Inferior parietal cortex (tissue), 1 donor: ENCODE measurements at regions not wholly inside any gene's neighbourhood (a gene's known extent, or its start where the extent isn't known, plus 50 kb on each side); places are given as distances from the start of the nearest gene placed in this dataset.
"Not testable (repeated sequence)": the region's sequence is repeated elsewhere in the genome, so short reads cannot be mapped to it uniquely, and the experiment has no call there.

Source experiments
- DNase-seq: peaks from one replicate; pipeline ENCODE4 v3.0.0-alpha.2; 2016; ENCODE audit errors: extremely low spot score

- no peak for DNase-seq
Measured at GRCh38 chr20:52049001-52049731, 142.4 kb downstream of the ZFP64 start.

DNA sequence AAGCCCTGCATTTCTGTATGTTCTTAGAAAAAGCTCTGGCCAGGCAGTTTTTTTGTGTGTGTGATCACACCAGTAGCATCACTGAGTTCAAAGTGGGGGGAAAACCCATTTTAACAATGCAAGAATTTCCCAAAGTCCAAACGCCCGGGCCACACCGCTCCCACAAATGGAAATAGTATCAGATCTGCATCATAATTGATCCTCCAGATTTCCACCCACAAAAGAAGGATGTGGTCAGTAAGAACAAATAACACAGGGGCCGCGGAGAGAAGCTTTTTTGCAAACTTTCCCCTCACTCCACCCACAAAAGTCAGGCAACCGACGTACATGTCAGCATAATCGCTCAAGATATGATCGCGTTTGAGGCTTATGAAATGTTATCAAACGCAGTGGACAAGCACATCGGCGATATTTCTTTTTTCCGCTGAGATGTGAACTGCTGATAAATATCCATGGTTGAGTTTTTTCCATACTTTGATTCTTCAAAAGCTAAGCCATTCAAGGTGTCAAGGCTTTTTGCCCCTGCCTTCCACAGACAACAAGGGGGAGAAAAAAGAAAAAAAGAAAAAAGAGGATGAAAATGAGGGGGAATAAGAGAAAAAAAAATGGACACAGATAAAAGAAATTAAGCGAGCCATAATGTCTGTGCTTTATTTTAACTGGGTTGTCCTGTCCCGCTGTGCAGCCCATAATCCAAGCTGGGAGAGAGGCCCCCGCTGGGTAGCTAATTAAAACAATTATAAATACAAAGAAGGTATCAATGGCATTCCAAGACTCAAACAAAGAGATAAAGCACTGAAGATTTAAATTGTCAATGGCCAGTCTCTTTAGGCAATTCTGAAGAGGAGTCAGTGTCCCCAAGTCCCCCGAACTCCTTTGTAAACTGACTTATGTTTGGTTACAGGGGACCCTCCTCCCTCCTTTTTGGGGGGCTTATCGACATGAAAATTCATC lies 143.5 kb downstream of the ZFP64 start:
- no peak for DNase-seq

- no peak for DNase-seq
Measured at GRCh38 chr20:52041966-52042365, 149.6 kb downstream of the ZFP64 start.

- no peak for DNase-seq
Measured at GRCh38 chr20:52039790-52040189, 151.8 kb downstream of the ZFP64 start.

GRCh38 chr20:52038632-52039031 lies 152.9 kb downstream of the ZFP64 start:
- DNase-seq = not testable (repeated sequence)

DNA sequence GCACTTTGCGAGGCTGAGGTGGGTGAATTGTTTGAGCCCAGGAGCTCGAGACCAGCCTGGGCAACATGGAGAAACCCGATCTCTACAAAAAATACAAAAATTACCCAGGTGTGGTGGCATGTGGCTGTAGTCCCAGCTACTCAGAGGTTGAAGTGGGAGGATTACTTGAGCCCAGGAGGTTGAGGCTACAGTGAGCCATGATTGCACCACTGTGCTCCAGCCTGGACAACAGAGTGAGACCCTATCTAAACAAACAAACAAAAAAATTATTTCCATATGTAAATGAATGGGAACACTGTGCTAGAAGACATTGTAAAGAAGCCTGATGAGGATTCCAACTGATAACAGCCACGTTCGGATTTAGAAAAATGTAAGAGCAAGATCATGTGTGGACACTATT lies 154.2 kb downstream of the ZFP64 start:
- no peak for DNase-seq

DNA sequence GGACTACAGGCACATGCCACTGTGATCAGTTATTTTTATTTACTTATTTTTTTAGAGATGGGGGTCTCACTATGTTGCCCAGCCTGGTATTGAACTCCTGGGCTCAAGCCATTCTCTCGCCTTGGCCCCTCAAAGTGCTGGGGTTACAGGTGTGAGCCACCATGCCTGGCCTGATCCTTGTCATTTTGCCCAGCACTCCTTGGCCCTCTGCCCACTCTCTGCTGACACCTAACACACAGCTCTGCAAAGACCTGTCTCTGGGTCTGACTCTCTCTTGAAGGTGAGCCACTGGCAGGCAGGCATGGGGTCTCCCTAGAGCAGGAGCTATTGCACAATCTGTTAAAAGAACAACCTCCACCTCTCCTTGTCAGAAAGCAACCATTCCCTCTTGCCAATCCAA lies 155.6 kb downstream of the ZFP64 start:
- DNase-seq = no peak

- no peak for DNase-seq
Measured at GRCh38 chr20:52035498-52035897, 156.1 kb downstream of the ZFP64 start.

DNA sequence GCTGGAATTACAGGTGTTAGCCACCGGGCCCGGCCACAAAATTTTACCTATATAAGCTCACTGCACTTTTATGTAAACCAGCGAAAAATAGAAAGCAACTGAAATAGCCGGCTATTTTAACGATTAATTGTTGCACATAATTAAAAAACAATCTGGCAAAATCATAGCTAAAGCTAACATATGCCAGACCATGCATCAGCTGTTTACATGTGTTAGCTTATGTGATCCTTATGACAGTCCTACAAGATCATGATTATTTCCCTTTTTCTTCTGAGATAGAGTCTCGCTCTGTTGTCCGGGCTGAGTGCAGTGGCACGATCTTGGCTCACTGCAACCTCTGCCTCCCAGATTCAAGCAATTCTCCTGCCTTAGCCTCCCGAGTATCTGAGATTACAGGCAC lies 157.0 kb downstream of the ZFP64 start:
- DNase-seq = no peak

- no peak for DNase-seq
Measured at GRCh38 chr20:52033313-52033712, 158.3 kb downstream of the ZFP64 start.

GRCh38 chr20:52032304-52032683 lies 159.3 kb downstream of the ZFP64 start:
- not testable (repeated sequence) for DNase-seq

- no peak for DNase-seq
Measured at GRCh38 chr20:52031563-52032303, 159.8 kb downstream of the ZFP64 start.

- no peak for DNase-seq
Measured at GRCh38 chr20:52031206-52031562, 160.4 kb downstream of the ZFP64 start.

GRCh38 chr20:52029129-52029528 lies 162.4 kb downstream of the ZFP64 start:
- DNase-seq = not testable (repeated sequence)

DNA sequence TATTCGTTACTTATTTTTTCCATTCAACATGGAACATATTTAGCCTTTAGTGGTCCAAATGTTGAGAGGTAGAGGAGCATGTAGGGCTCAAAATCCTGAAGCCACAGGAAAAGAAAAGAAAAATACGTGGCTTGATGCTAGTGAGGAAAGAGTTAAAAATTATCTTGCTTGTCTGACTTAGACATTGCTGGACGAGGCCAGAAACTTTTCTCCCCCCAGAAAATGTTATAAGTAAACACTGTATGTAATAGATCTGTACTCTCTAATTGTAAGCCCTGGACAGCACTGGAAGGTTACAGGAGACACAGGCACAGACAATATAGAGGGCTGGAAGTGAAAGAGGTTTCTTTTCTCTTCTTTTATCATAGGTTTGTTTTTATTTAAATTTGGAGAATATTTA lies 165.6 kb downstream of the ZFP64 start:
- DNase-seq = no peak

GRCh38 chr20:52019313-52019712 lies 172.3 kb downstream of the ZFP64 start:
- DNase-seq = no peak

DNA sequence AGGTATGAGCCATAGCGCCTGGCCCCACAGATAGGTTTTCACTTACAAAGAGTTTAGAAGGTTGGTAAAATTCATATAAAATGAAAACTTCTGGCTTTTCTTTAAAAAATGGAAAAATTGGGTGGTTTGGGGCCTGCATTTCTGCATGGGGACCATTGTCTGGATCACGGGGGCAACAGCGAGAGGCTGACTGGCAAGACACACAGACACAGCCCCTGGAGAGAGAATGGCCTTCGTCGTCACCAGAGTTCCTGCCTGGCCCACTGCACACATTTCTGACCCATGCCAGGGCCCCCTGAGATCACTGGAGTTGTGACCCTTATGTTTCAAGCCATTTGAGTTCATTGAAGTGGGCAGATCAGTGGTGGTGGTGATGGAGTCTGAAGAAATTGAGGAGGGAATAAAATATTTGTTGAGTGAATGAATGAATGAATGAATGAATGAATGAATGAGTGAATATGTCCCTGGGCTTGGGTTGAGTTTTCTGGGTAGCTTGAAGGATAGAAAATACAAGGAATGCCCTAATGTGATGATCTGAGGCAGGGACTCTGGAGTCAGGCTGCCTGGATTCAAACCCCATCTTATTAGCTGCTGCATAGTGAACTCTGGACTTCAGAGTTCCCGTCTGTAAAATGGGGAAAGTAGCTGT lies 173.8 kb downstream of the ZFP64 start:
- no peak for DNase-seq

- DNase-seq = no peak
Measured at GRCh38 chr20:52016022-52016421, 175.6 kb downstream of the ZFP64 start.

GRCh38 chr20:52015155-52015554 lies 176.4 kb downstream of the ZFP64 start:
- no peak for DNase-seq

- no peak for DNase-seq
Measured at GRCh38 chr20:52012079-52012478, 179.5 kb downstream of the ZFP64 start.

DNA sequence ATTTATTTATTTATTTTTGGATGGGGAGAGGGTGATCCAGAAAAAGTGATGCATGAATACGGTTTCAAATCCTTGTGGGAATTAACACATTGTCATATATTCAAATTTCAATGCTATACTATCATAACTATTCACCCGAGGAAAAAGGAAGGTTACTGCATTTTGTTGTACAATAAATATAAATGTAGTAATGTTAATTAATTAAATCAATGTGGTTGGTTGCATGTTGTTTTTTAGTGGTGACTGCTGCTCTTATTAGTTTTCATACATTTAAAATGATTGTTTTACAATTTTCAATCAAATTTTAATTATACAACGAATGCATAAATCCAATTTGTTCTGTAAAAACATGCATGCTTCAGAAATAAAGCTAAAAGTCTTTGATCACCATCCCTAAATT lies 180.5 kb downstream of the ZFP64 start:
- DNase-seq = no peak

DNA sequence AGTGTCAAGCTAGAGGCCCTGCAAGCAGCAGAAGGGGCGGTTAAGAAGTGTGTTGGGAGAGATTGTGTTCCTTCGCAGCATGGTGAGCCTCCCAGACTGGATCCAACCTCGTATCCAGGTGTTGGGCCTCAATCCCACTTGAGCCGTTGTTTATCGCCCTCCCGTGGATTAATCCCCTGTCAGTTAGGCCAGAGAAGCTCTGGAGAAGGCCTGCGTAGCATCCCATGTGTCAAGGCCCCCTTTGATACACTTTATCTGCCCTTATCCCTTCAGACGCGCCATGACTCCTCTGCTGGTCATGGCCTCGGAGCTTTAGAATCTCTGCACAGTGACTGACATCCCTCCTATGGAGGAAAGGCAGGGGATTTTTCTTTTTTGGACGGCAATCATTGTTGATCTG lies 181.0 kb downstream of the ZFP64 start:
- no peak for DNase-seq
